ENCODE measurements at regions not wholly inside any gene's neighbourhood (a gene's known extent, or its start where the extent isn't known, plus 50 kb on each side); places are given as distances from the start of the nearest gene placed in this dataset.
"Not testable (repeated sequence)": the region's sequence is repeated elsewhere in the genome, so short reads cannot be mapped to it uniquely, and the experiment has no call there.

- TF ChIP-seq CTCF, POLR2AphosphoS5, EP300, POLR2A (IDR thresholded peaks at IDR 0.05): not testable (repeated sequence)
Measured at GRCh38 chr6:16891110-16891509, 129.8 kb upstream of the ATXN1 start.
